Mesothelial cell of epicardium (in vitro differentiated cells): ENCODE measurements at regions not wholly inside any gene's neighbourhood (a gene's known extent, or its start where the extent isn't known, plus 50 kb on each side); places are given as distances from the start of the nearest gene placed in this dataset.

Source experiments
- DNase-seq, 2 experiments: peaks; one replicate each; pipeline ENCODE4 v3.0.0; 2021; ENCODE audit warnings: low spot score in 2 of 2; ENCODE audit not compliant: unreplicated experiment in 2 of 2
- H3K27ac Mint-ChIP-seq: 2 replicates; pipeline ENCODE4 v1.8.0; 2021; ENCODE audit warnings: mixed read lengths
- H3K27me3 Mint-ChIP-seq: 2 replicates; pipeline ENCODE4 v1.8.0; 2021; ENCODE audit warnings: low read depth, mixed read lengths
- H3K36me3 Mint-ChIP-seq: 2 replicates; pipeline ENCODE4 v1.8.0; 2021; ENCODE audit warnings: mixed read lengths
- H3K4me1 Mint-ChIP-seq: 2 replicates; pipeline ENCODE4 v1.8.0; 2021; ENCODE audit warnings: mixed read lengths
- H3K4me3 Mint-ChIP-seq: 2 replicates; pipeline ENCODE4 v1.8.0; 2021; ENCODE audit warnings: mild to moderate bottlenecking, moderate library complexity, mixed read lengths
- H3K9me3 Mint-ChIP-seq: 2 replicates; pipeline ENCODE4 v1.8.0; 2021; ENCODE audit warnings: mixed read lengths
- TF ChIP-seq, protein P1 (sequence below): fragments of 200-600 bp; sonication (generic); IDR thresholded peaks from one replicate; pipeline ENCODE4 v1.5.0; 2021; ENCODE audit warnings: antibody characterized with exemption; ENCODE audit not compliant: unreplicated experiment

DNA sequence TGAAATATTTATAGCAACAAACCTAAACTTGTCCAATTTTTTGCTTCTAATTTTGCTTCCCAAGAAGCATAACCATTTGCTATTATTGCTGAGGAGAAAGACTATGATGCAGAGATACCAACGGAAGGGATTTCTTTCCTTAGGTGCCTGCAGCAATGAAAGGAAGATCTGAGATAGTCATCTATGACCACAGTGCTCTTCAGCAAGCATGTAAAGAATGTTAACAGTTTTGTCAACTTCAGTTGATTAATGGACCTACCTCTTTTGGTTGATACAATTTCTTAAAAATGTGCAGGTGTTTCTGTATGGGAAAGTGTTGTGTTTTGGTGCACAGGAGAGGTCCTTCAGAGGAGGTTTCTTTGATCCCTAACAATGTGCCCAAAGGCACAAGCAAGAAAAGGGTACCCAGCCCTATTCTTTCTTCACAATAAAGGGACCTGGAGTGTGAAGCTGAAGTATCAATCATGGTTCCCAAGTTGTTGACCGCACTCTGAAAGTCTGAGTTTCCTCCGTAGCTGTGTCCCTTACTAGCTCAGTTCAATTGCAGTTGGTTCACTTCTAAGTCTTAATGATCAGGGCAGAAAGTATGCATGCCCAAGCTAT lies 307.7 kb upstream of the KCNH8 start:
- H3K27ac Mint-ChIP-seq: peak overlapping the region; percentile 26
- no peak overlapping the region for H3K4me3 Mint-ChIP-seq
- H3K4me1 Mint-ChIP-seq: peaks cover 50% of the 10 kb centered on the region
- H3K27me3 Mint-ChIP-seq: no peaks in the 10 kb centered on the region
- H3K9me3 Mint-ChIP-seq: no peaks in the 10 kb centered on the region
- no peaks in the 10 kb centered on the region for H3K36me3 Mint-ChIP-seq
- no peak for DNase-seq
- TF ChIP-seq, protein P1, sequence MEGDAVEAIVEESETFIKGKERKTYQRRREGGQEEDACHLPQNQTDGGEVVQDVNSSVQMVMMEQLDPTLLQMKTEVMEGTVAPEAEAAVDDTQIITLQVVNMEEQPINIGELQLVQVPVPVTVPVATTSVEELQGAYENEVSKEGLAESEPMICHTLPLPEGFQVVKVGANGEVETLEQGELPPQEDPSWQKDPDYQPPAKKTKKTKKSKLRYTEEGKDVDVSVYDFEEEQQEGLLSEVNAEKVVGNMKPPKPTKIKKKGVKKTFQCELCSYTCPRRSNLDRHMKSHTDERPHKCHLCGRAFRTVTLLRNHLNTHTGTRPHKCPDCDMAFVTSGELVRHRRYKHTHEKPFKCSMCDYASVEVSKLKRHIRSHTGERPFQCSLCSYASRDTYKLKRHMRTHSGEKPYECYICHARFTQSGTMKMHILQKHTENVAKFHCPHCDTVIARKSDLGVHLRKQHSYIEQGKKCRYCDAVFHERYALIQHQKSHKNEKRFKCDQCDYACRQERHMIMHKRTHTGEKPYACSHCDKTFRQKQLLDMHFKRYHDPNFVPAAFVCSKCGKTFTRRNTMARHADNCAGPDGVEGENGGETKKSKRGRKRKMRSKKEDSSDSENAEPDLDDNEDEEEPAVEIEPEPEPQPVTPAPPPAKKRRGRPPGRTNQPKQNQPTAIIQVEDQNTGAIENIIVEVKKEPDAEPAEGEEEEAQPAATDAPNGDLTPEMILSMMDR: no peak

DNA sequence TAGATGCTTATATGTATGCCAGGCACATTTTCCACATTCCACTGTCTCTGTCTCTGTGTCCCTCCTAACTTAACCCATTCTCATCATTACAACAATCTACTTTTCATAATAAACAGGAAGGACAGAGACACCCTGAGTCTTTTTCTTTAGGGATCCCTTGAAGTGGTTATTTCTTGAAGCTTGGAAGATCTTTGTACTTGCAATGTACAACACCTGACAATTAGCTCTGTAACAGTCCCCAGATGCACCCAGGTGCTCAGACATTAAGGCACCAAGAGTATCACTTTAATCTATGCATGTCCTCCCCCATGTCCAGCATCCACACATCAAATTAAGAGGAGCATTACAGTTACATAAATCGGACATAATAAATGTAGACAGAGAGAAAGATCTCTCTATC lies 309.6 kb upstream of the KCNH8 start:
- Mint-ChIP-seq H3K9me3 (no peaks in the 10 kb centered on the region), H3K27ac (no peak overlapping the region), H3K4me1 (peaks cover 50% of the 10 kb centered on the region), H3K36me3 (no peaks in the 10 kb centered on the region), H3K27me3 (no peaks in the 10 kb centered on the region), H3K4me3 (no peak overlapping the region)
- TF ChIP-seq, protein P1: no peak
- DNase-seq: no peak

DNA sequence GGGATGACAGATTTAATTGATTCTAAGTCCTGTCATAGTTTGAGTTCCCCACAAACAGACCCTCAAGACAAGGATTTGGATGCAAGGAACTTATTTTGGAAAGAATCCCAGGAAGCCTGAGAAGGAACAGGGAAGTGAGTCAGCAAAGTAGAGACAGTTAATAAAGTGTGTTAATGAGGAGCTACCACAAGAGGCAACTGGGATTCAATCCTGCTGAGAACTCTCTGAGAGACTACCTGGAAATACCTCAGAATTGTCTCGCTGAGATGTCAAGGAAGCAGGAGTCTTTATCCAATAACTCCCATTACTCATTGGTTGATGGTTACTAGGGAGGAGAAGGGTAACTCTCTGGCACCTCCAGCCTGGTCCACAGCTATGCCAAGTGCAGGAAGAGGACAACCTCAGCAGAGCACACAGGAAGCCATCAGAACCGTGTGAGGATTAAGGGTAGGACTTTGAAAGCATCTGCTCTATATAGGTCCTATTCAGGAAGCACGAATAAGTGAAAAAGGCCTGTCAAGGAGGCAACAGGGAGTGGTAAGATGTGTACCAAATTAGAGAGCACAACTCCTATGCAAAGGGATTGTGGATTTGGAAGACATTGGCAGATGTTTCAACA lies 311.1 kb upstream of the KCNH8 start:
- no peaks in the 10 kb centered on the region for H3K36me3 Mint-ChIP-seq
- H3K27me3 Mint-ChIP-seq: no peaks in the 10 kb centered on the region
- TF ChIP-seq, protein P1: no peak
- no peak for DNase-seq
- no peak overlapping the region for H3K4me3 Mint-ChIP-seq
- H3K9me3 Mint-ChIP-seq: no peaks in the 10 kb centered on the region
- H3K27ac Mint-ChIP-seq: no peak overlapping the region
- H3K4me1 Mint-ChIP-seq: peaks cover 41% of the 10 kb centered on the region

DNA sequence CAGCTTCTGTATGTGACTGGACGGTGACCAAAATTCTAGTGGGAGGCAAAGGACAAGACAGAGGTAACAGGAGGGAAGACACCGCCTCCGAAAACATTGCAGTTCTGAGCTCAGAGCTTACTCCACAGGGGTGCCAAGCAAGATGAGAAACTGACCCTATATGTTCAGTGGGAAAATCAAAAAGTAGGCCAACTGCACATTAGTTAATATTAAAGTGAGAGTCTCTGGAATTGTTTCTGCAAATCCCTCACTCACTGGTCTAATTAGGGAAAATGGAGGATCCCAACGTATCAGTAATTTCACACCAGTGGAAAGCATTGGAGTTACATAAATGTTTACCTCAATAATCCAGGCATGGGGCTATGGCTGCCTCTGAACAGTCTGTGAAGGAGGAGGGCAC lies 313.3 kb upstream of the KCNH8 start:
- DNase-seq: no peak
- TF ChIP-seq, protein P1: no peak
- no peaks in the 10 kb centered on the region for H3K9me3 Mint-ChIP-seq
- H3K4me3 Mint-ChIP-seq: no peak overlapping the region
- no peaks in the 10 kb centered on the region for H3K36me3 Mint-ChIP-seq
- H3K27me3 Mint-ChIP-seq: no peaks in the 10 kb centered on the region
- no peak overlapping the region for H3K27ac Mint-ChIP-seq
- peaks cover 26% of the 10 kb centered on the region for H3K4me1 Mint-ChIP-seq

DNA sequence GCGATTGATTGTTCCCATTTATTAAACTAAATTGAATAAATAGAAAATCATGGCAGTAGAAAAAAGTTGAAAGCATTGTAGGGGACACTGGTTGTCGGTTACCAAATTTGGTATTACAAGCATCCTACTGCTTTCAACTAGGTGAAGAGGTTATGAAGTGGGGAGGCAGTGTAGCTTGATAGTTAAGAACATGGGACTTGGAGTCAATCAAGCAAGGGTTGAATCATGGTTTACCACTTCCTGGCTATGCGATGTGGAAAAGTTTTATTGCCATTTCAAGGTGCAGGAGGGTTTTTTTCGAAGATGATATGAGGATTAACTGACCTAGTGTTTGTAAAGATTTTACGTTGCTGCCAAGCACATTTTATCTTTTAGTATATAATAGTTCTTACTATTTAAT lies 318.2 kb upstream of the KCNH8 start:
- Mint-ChIP-seq H3K27ac (no peak overlapping the region), H3K9me3 (no peaks in the 10 kb centered on the region), H3K36me3 (no peaks in the 10 kb centered on the region), H3K4me1 (no peaks in the 10 kb centered on the region), H3K4me3 (no peak overlapping the region), H3K27me3 (no peaks in the 10 kb centered on the region)
- TF ChIP-seq, protein P1: no peak
- no peak for DNase-seq

DNA sequence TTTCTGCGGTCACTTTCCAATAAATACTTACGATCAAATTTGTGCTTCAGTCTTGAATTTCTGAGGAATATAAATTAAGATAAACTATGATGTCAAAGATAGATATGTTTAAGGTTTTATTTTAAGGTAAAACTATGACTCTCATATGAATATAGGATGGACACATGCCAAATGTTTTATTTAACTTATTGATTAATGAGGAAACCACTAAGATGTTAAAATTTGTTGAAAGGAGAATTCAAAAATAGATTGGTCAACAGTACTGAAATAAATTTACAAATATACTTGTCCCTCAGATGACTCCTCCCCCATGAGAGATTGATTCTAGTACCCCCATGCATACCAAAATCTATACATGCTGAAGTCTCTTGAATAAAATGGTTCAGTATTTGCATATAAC lies 319.7 kb upstream of the KCNH8 start:
- Mint-ChIP-seq H3K27ac (no peak overlapping the region), H3K27me3 (no peaks in the 10 kb centered on the region), H3K36me3 (no peaks in the 10 kb centered on the region), H3K9me3 (peaks cover 3% of the 10 kb centered on the region), H3K4me3 (no peak overlapping the region), H3K4me1 (no peaks in the 10 kb centered on the region)
- TF ChIP-seq, protein P1: no peak
- DNase-seq: no peak
